Neural crest cell (in vitro differentiated cells): ENCODE measurements at regions not wholly inside any gene's neighbourhood (a gene's known extent, or its start where the extent isn't known, plus 50 kb on each side); places are given as distances from the start of the nearest gene placed in this dataset.

Experiments used
- DNase-seq: peaks from one replicate; pipeline ENCODE4 v3.0.0; 2021; ENCODE audit warnings: low read depth, mixed read lengths, low spot score
- H3K27ac Mint-ChIP-seq: one replicate; pipeline ENCODE4 v1.8.0; 2021; ENCODE audit warnings: mild to moderate bottlenecking, mixed read lengths; ENCODE audit not compliant: unreplicated experiment
- H3K27me3 Mint-ChIP-seq: 2 replicates; pipeline ENCODE4 v1.8.0; 2021; ENCODE audit warnings: low read depth, mild to moderate bottlenecking, mixed read lengths
- H3K36me3 Mint-ChIP-seq: 2 replicates; pipeline ENCODE4 v1.8.0; 2021; ENCODE audit warnings: low read depth, mild to moderate bottlenecking, mixed read lengths
- H3K4me1 Mint-ChIP-seq: 2 replicates; pipeline ENCODE4 v1.8.0; 2021; ENCODE audit warnings: mixed read lengths
- H3K4me3 Mint-ChIP-seq: one replicate; pipeline ENCODE4 v1.8.0; 2021; ENCODE audit warnings: mild to moderate bottlenecking, mixed read lengths
- H3K9me3 Mint-ChIP-seq: 2 replicates; pipeline ENCODE4 v1.8.0; 2021; ENCODE audit warnings: mixed read lengths
- CTCF ChIP-seq: fragments of 200-600 bp; sonication (generic); conservative IDR thresholded peaks from 2 replicates; pipeline ENCODE4 v1.5.0; 2021; ENCODE audit warnings: antibody characterized with exemption, mild to moderate bottlenecking

GRCh38 chr7:25821225-25821624 is 330.8 kb upstream of the NFE2L3 start:
- H3K36me3 Mint-ChIP-seq: no peaks in the 10 kb centered on the region
- TF ChIP-seq CTCF: no peak
- H3K27ac Mint-ChIP-seq: peak overlapping the region; percentile 32
- H3K4me1 Mint-ChIP-seq: peaks cover 27% of the 10 kb centered on the region
- H3K9me3 Mint-ChIP-seq: peaks cover 7% of the 10 kb centered on the region
- no peak for DNase-seq
- H3K4me3 Mint-ChIP-seq: no peak overlapping the region
- H3K27me3 Mint-ChIP-seq: no peaks in the 10 kb centered on the region

DNA sequence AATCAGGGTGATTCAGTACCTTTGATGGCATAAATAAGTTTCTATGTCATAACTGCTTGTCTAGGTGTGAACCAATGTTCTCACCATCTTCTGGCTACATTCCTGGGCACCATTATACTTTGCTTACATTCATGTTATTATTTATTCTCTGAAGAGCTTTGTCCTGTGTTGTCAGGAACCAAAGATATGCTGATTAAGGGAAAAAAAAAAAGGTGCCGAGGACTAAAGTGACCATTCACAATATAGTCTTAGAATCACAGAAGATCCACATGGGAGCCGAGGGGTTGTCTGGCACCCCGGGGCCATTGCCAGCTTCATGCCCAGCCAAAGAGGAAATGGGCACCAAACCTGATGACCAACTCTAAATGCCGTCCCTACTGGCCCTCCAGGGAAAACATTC is 329.2 kb upstream of the NFE2L3 start:
- DNase-seq: no peak
- Mint-ChIP-seq H3K27me3 (peaks cover 7% of the 10 kb centered on the region), H3K4me1 (peaks cover 18% of the 10 kb centered on the region), H3K27ac (no peak overlapping the region), H3K4me3 (no peak overlapping the region), H3K36me3 (no peaks in the 10 kb centered on the region), H3K9me3 (no peaks in the 10 kb centered on the region)
- no peak for TF ChIP-seq CTCF

- no peak overlapping the region for H3K4me3 Mint-ChIP-seq
- H3K27ac Mint-ChIP-seq: no peak overlapping the region
- no peaks in the 10 kb centered on the region for H3K36me3 Mint-ChIP-seq
- TF ChIP-seq CTCF: no peak
- peaks cover 11% of the 10 kb centered on the region for H3K27me3 Mint-ChIP-seq
- no peak for DNase-seq
- H3K4me1 Mint-ChIP-seq: peaks cover 18% of the 10 kb centered on the region
- no peaks in the 10 kb centered on the region for H3K9me3 Mint-ChIP-seq
Measured at GRCh38 chr7:25823571-25823970, 328.4 kb upstream of the NFE2L3 start.

GRCh38 chr7:25828468-25828867 is 323.5 kb upstream of the NFE2L3 start:
- TF ChIP-seq CTCF: no peak
- DNase-seq: no peak
- H3K4me1 Mint-ChIP-seq: peaks cover 44% of the 10 kb centered on the region
- H3K36me3 Mint-ChIP-seq: no peaks in the 10 kb centered on the region
- no peak overlapping the region for H3K27ac Mint-ChIP-seq
- H3K9me3 Mint-ChIP-seq: no peaks in the 10 kb centered on the region
- H3K27me3 Mint-ChIP-seq: peaks cover 35% of the 10 kb centered on the region
- no peak overlapping the region for H3K4me3 Mint-ChIP-seq

DNA sequence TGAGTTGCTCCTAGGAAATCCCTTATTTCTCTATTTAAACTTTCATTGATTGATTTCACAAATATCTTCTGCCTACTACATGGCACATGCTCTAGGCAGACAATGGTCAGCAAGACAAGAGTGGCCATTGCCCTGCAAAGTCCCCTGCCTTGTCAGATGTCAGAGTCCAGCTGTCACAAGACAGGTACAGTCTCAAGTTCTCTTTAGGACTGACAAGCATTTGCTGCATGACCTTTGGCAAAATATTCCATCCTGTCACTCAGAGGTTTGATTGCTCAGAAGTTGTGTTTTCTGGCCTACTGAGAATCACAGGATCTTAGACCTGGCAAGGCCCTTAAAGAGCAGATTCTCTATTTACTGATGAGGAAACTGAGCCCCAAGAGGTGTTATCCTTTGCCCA is 322.3 kb upstream of the NFE2L3 start:
- Mint-ChIP-seq H3K27ac (no peak overlapping the region), H3K27me3 (peaks cover 41% of the 10 kb centered on the region), H3K4me3 (no peak overlapping the region), H3K36me3 (no peaks in the 10 kb centered on the region), H3K9me3 (no peaks in the 10 kb centered on the region), H3K4me1 (peaks cover 51% of the 10 kb centered on the region)
- no peak for TF ChIP-seq CTCF
- no peak for DNase-seq

- no peaks in the 10 kb centered on the region for H3K9me3 Mint-ChIP-seq
- no peaks in the 10 kb centered on the region for H3K36me3 Mint-ChIP-seq
- peaks cover 51% of the 10 kb centered on the region for H3K4me1 Mint-ChIP-seq
- H3K27me3 Mint-ChIP-seq: peaks cover 45% of the 10 kb centered on the region
- no peak overlapping the region for H3K4me3 Mint-ChIP-seq
- H3K27ac Mint-ChIP-seq: peak overlapping the region; percentile 28
- no peak for DNase-seq
- no peak for TF ChIP-seq CTCF
Measured at GRCh38 chr7:25830215-25830614, 321.8 kb upstream of the NFE2L3 start.
